GM12874 (cell line): ENCODE measurements at regions not wholly inside any gene's neighbourhood (a gene's known extent, or its start where the extent isn't known, plus 50 kb on each side); places are given as distances from the start of the nearest gene placed in this dataset.

Source experiments
- TF ChIP-seq, protein P1 (sequence below): IDR thresholded peaks from 2 replicates; pipeline ENCODE4 v1.5.1; 2011; ENCODE audit warnings: low read depth, mild to moderate bottlenecking, control low read depth, low read length, moderate library complexity; ENCODE audit not compliant: insufficient read depth

DNA sequence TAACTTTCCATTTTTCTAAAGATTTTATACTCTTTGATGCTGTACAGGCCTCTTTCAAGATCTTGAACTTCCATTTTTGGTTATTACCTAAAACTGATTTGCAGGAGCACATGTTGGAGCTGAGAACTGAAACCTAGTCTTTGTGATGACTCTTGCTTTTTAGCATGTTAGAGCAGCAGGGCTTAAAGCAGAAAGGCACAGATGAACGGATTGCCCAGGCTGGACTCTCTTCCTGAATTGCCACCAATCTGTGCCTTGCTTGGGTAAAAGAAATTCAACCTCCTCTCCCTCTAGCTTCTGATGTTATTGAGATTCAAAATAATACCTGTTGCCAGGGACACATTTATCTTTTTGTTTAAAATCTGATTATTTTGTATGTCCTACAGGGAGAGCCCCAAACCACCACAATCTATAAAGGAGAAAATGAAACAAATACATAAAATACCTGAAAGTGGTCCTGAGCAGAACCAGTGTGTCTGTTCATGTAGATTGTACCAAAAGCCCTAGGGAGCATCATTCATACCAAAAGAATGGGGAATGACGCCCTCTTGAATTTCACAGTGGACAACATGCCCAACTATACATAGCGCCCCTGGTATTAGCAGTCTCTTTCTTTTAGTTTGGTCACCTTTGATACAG lies 277.0 kb upstream of the MAP2 start:
- TF ChIP-seq, protein P1, sequence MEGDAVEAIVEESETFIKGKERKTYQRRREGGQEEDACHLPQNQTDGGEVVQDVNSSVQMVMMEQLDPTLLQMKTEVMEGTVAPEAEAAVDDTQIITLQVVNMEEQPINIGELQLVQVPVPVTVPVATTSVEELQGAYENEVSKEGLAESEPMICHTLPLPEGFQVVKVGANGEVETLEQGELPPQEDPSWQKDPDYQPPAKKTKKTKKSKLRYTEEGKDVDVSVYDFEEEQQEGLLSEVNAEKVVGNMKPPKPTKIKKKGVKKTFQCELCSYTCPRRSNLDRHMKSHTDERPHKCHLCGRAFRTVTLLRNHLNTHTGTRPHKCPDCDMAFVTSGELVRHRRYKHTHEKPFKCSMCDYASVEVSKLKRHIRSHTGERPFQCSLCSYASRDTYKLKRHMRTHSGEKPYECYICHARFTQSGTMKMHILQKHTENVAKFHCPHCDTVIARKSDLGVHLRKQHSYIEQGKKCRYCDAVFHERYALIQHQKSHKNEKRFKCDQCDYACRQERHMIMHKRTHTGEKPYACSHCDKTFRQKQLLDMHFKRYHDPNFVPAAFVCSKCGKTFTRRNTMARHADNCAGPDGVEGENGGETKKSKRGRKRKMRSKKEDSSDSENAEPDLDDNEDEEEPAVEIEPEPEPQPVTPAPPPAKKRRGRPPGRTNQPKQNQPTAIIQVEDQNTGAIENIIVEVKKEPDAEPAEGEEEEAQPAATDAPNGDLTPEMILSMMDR, result no peak

DNA sequence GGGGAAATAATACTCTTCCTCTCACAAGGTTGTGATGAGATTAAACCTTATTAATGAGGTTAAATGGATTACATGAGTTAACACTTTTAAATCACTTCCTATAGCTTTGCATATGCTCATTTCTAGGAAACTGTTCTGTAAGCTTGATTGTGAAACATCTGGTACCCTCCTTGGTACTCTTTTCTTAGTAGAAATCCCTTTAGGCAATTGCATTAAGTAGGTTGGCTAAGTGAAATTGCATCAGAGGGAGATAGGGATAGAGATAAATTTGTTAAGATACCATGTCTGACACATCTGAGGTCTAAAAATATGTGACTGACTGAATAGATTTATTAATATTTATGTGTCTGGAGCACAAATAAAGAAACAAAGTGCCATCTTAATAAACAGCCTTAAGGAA lies 275.9 kb upstream of the MAP2 start:
- TF ChIP-seq, protein P1, result no peak

DNA sequence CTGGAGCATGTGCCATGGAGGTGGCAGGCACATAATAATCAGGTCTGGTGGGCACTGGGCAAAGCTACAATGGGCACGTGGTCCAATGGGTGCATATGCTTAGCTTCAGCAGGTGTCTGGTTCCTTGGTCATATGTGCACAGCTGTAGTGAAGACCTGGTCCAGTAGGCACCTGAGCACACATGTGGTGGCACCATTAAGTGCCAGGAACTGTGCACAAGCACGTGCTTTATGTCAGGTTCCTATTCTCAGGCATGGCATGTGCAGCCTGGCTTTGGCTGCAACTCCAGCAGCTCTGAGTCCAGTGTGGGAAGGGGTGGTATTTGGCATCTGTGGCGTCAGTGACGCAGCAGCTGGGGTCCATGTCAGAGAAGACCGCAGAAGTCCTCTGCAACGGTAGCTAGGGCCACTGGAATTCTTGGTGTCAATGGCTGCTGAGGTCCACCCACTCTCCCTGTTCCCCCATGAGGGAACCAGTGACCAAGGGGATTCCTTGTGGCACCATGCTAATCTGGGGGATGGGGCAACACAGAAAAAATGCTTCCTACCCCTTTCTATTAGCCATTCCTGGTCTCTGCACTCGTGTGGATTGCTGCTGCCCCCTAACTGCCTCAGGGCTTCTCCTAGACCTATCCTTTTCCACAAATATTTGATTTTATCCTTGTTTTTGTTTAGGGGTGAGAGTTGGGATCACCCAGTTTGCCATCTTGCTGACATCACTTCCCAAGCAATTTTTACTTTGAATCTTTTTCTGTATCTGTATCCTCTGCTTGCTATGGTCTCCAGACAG lies 262.9 kb upstream of the MAP2 start:
- TF ChIP-seq, protein P1, result no peak

DNA sequence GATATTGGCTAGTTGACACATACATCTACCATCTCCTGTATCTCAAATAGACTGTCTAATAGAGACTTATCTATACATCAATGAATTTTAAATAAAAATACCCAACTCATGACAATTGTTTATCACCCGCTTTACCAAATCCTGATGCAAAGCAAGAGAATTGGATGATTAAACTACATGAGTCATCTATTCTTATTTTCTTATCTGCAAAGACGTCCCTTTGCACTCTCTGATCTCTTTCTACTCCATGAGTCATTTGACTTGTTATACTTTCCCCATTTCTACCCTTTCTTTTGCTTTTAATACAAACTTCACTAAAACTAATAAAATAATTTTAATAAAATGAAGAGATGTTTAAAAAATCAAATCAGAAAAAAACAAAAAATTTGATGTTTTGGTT lies 261.7 kb upstream of the MAP2 start:
- TF ChIP-seq, protein P1, result no peak

DNA sequence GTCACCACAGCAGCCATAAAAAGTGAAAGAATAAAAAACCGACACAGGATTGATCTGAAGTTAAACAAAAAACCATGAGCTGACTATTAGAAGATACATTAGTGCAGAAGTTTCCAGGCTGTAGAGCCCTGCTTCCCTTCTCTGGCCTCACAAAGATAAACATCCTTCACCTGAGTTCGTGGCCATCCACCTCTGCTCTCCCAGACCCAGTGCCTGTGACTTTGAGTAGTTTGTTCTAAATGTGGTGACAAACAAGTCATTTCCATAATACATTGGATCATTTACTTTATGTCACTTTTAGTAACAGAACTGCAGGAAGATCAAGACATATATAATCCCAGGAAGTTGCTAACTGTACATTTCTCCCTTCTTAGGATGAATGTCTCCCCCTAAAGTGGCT lies 241.9 kb upstream of the MAP2 start:
- TF ChIP-seq, protein P1, result no peak

DNA sequence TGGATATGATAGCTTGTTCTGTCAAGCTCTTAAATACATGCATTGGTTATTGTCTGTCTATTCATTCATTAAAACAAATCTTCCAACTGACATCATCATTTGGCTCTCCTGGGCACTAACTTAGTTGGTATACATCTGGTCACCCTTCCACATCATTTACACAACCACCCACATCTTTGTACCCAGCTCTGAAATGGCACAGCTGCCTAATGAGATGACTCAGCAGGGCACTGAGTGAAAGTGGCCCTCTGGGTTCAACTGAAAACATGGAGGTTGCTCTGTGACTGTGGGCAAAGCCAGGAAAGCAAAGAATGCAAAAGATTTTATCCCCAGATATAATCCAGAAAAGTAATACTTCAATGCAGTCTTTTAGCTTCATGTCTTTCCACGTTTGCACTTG lies 234.0 kb upstream of the MAP2 start:
- TF ChIP-seq, protein P1, result no peak

DNA sequence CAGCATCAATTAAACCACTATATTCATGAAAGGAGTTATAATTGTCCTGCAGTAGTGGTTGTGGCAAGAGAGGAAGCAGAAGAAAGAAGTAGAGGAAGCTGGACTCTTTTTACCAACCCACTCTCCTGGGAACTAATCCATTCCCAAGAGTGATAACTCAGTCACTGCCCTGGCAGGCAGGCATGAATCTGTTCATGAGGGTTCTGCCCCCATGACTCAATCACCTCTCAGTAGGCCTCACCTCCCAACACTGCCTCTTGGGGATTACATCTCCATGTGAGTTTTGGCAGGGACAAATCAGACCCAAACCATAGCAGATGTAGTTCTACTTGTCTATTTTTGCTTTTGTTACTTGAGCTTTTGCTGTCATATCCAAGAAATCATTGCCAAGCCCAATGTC lies 232.7 kb upstream of the MAP2 start:
- TF ChIP-seq, protein P1, result no peak
